NOMO-1 treated with dmso at 0.1 percent for 144 hours (cell line): ENCODE measurements at regions not wholly inside any gene's neighbourhood (a gene's known extent, or its start where the extent isn't known, plus 50 kb on each side); places are given as distances from the start of the nearest gene placed in this dataset.

ENCODE experiments used
- DNase-seq: peaks from one replicate; lab custom pipeline; 2025; ENCODE audit not compliant: unreplicated experiment; lab: John Stamatoyannopoulos, UW

GRCh38 chr10:89879121-89879520 lies 177.7 kb downstream of the KIF20B start:
- DNase-seq: no peak

- DNase-seq: no peak
These were observed 186.0 kb downstream of the KIF20B start for GRCh38 chr10:89887406-89887805.

GRCh38 chr10:89887830-89888229 lies 186.4 kb downstream of the KIF20B start:
- DNase-seq: peak; percentile 53

GRCh38 chr10:89888321-89889070 lies 187.1 kb downstream of the KIF20B start:
- DNase-seq: peak; percentile 71

- DNase-seq: peak; percentile 19
These were observed 188.2 kb downstream of the KIF20B start for GRCh38 chr10:89889606-89890005.

GRCh38 chr10:89891006-89891535 lies 189.7 kb downstream of the KIF20B start:
- DNase-seq: no peak

- DNase-seq: no peak
These were observed 192.7 kb downstream of the KIF20B start for GRCh38 chr10:89894051-89894450.

- DNase-seq: no peak
These were observed 199.2 kb downstream of the KIF20B start for GRCh38 chr10:89900554-89900953.

GRCh38 chr10:89901895-89902294 lies 200.5 kb downstream of the KIF20B start:
- no peak for DNase-seq

GRCh38 chr10:89904755-89905154 lies 203.4 kb downstream of the KIF20B start:
- DNase-seq: no peak

GRCh38 chr10:89909752-89910151 lies 208.4 kb downstream of the KIF20B start:
- no peak for DNase-seq

- no peak for DNase-seq
These were observed 213.6 kb downstream of the KIF20B start for GRCh38 chr10:89915021-89915420.

- DNase-seq: no peak
These were observed 214.6 kb downstream of the KIF20B start for GRCh38 chr10:89915968-89916367.

GRCh38 chr10:89916468-89917215 lies 215.3 kb downstream of the KIF20B start:
- no peak for DNase-seq

GRCh38 chr10:89921403-89921802 lies 220.0 kb downstream of the KIF20B start:
- no peak for DNase-seq

GRCh38 chr10:89923661-89924060 lies 222.3 kb downstream of the KIF20B start:
- no peak for DNase-seq

- DNase-seq: no peak
These were observed 222.9 kb downstream of the KIF20B start for GRCh38 chr10:89924261-89924660.

- no peak for DNase-seq
These were observed 225.3 kb downstream of the KIF20B start for GRCh38 chr10:89926736-89927135.

GRCh38 chr10:89929282-89930026 lies 228.1 kb downstream of the KIF20B start:
- no peak for DNase-seq

GRCh38 chr10:89937494-89937893 lies 236.1 kb downstream of the KIF20B start:
- DNase-seq: no peak

- no peak for DNase-seq
These were observed 238.7 kb downstream of the KIF20B start for GRCh38 chr10:89940076-89940475.
